CD14-positive monocyte (primary cell): ENCODE measurements at regions not wholly inside any gene's neighbourhood (a gene's known extent, or its start where the extent isn't known, plus 50 kb on each side); places are given as distances from the start of the nearest gene placed in this dataset.

Experiments
- DNase-seq, 3 donors: peaks; one replicate each; pipeline ENCODE4 v3.0.0-alpha.2; 2011 to 2022
- H2AFZ ChIP-seq: 2 replicates; pipeline ENCODE4 v1.6.0; 2012; ENCODE audit warnings: mild to moderate bottlenecking, low read depth, low read length, inconsistent platforms; ENCODE audit not compliant: insufficient read depth, poor library complexity, severe bottlenecking
- H3K27ac ChIP-seq, 2 donors: 1 replicate in 1 of 2; 2 replicates in 1 of 2; pipeline ENCODE4 v1.5.1; 2012 to 2013; ENCODE audit warnings: low read length in 2 of 2, control low read depth in 1 of 2, inconsistent platforms in 1 of 2, low read depth in 1 of 2, mild to moderate bottlenecking in 1 of 2
- H3K27me3 ChIP-seq, 2 donors: one replicate each; pipeline versions ENCODE4 v1.6.0 to v1.6.1; 2011 to 2013; ENCODE audit warnings: low read length in 2 of 2; ENCODE audit not compliant: control insufficient read depth in 2 of 2, insufficient read depth in 2 of 2
- H3K36me3 ChIP-seq, 2 donors: replicated peaks in 1 of 2; 1 replicate in 1 of 2; 2 replicates in 1 of 2; pipeline versions ENCODE4 v1.5.1 to v1.6.1; 2012 to 2013; ENCODE audit warnings: low read length in 2 of 2, control low read depth in 1 of 2, inconsistent platforms in 1 of 2, mild to moderate bottlenecking in 1 of 2; ENCODE audit not compliant: insufficient read depth in 2 of 2, control insufficient read depth in 1 of 2
- H3K4me1 ChIP-seq, 2 donors: 1 replicate in 1 of 2; 2 replicates in 1 of 2; pipeline versions ENCODE4 v1.5.1 to v1.6.1; 2012 to 2013; ENCODE audit warnings: low read length in 2 of 2, control low read depth in 1 of 2, inconsistent platforms in 1 of 2, mild to moderate bottlenecking in 1 of 2, moderate library complexity in 1 of 2; ENCODE audit not compliant: insufficient read depth in 2 of 2, control insufficient read depth in 1 of 2
- H3K4me2 ChIP-seq: replicated peaks from 2 replicates; pipeline ENCODE3; 2012; ENCODE audit warnings: low read length, moderate library complexity, mild to moderate bottlenecking; ENCODE audit not compliant: poor library complexity, severe bottlenecking; ENCODE audit errors: extremely low read depth
- H3K4me3 ChIP-seq, 3 experiments: fragments of 200-600 bp in 1 of 3; sonication (generic) in 1 of 3; replicated peaks in 1 of 3; 1 replicate in 2 of 3; 2 replicates in 1 of 3; pipeline ENCODE4 v1.5.1; 2011 to 2013; ENCODE audit warnings: low read length in 3 of 3, mild to moderate bottlenecking in 3 of 3, control low read depth in 2 of 3, low read depth in 2 of 3, inconsistent platforms in 1 of 3, moderate library complexity in 1 of 3
- H3K79me2 ChIP-seq: 2 replicates; pipeline ENCODE4 v1.6.0; 2012; ENCODE audit warnings: mild to moderate bottlenecking, control low read depth, inconsistent platforms, low read length, moderate library complexity; ENCODE audit not compliant: insufficient read depth
- H3K9ac ChIP-seq: 2 replicates; pipeline ENCODE4 v1.6.0; 2017; ENCODE audit warnings: low read length, mild to moderate bottlenecking; ENCODE audit not compliant: insufficient read depth, poor library complexity, severe bottlenecking
- H3K9me3 ChIP-seq, 2 donors: replicated peaks in 1 of 2; 1 replicate in 1 of 2; 2 replicates in 1 of 2; pipeline versions ENCODE4 v1.5.1 to v1.6.1; 2012 to 2013; ENCODE audit warnings: low read length in 2 of 2, control low read depth in 1 of 2; ENCODE audit not compliant: control insufficient read depth in 1 of 2, insufficient read depth in 1 of 2
- H4K20me1 ChIP-seq: 2 replicates; pipeline ENCODE4 v1.6.0; 2012; ENCODE audit warnings: mild to moderate bottlenecking, low read length, control low read depth, moderate library complexity; ENCODE audit not compliant: insufficient read depth
- H3K27ac Mint-ChIP-seq, 7 donors: one replicate each; pipeline ENCODE4 v1.8.0; 2020; ENCODE audit warnings: mild to moderate bottlenecking in 7 of 7, mixed read lengths in 7 of 7, moderate library complexity in 6 of 7, inconsistent platforms in 2 of 7
- H3K27me3 Mint-ChIP-seq, 3 donors: one replicate each; pipeline ENCODE4 v1.8.0; 2021 to 2022; ENCODE audit warnings: low read depth in 3 of 3, mild to moderate bottlenecking in 3 of 3, mixed read lengths in 3 of 3, moderate library complexity in 3 of 3, inconsistent platforms in 1 of 3
- H3K36me3 Mint-ChIP-seq, 2 donors: one replicate each; pipeline ENCODE4 v1.8.0; 2020; ENCODE audit warnings: mixed read lengths in 2 of 2, inconsistent platforms in 1 of 2, mild to moderate bottlenecking in 1 of 2
- H3K4me1 Mint-ChIP-seq: one replicate; pipeline ENCODE4 v1.8.0; 2020; ENCODE audit warnings: mild to moderate bottlenecking, mixed read lengths
- H3K4me3 Mint-ChIP-seq, 2 donors: one replicate each; pipeline ENCODE4 v1.8.0; 2020; ENCODE audit warnings: mild to moderate bottlenecking in 2 of 2, mixed read lengths in 2 of 2, moderate library complexity in 1 of 2
- H3K9me3 Mint-ChIP-seq, 7 donors: one replicate each; pipeline ENCODE4 v1.8.0; 2020 to 2022; ENCODE audit warnings: mixed read lengths in 7 of 7, mild to moderate bottlenecking in 6 of 7, moderate library complexity in 6 of 7, inconsistent platforms in 2 of 7
- WGBS: methylation state at CpG from one replicate; pipeline ENCODE4 v1.1.5; 2013; ENCODE audit warnings: missing lambda C conversion rate; ENCODE audit not compliant: insufficient coverage; 5-methylcytosine and 5-hydroxymethylcytosine counted together
- intact Hi-C, 2 donors: fragments of 100-400 bp; cut with micrococcal nuclease; formaldehyde crosslinking; loops; one replicate each; pipeline versions ENCODE4 v1.15.0 to v1.15.1; 2023
- TF ChIP-seq, protein P1 (sequence below): fragments of 200-600 bp; IDR thresholded peaks from one replicate; pipeline ENCODE4 v1.8.0; 2022; ENCODE audit warnings: antibody characterized with exemption, mild to moderate bottlenecking

- Mint-ChIP-seq H3K4me3 (no peak overlapping the region), H3K4me1 (no peaks in the 10 kb centered on the region), H3K9me3 (peaks cover 0 to 2% (median 0%) of the 10 kb centered on the region in 7 donors), H3K27me3 (peaks cover 0 to 2% (median 0%) of the 10 kb centered on the region in 3 donors), H3K36me3 (no peaks in the 10 kb centered on the region), H3K27ac (no peak overlapping the region)
- intact Hi-C loops = no loop called here
- no peak overlapping the region for H2AFZ ChIP-seq
- H3K4me1 ChIP-seq = no peaks in the 10 kb centered on the region
- H3K9ac ChIP-seq = no peak overlapping the region
- H3K4me2 ChIP-seq = no peak overlapping the region
- H3K27me3 ChIP-seq = no peaks in the 10 kb centered on the region
- H3K79me2 ChIP-seq = no peaks in the 10 kb centered on the region
- no peak overlapping the region for H3K4me3 ChIP-seq
- no peak for DNase-seq
- TF ChIP-seq, protein P1, sequence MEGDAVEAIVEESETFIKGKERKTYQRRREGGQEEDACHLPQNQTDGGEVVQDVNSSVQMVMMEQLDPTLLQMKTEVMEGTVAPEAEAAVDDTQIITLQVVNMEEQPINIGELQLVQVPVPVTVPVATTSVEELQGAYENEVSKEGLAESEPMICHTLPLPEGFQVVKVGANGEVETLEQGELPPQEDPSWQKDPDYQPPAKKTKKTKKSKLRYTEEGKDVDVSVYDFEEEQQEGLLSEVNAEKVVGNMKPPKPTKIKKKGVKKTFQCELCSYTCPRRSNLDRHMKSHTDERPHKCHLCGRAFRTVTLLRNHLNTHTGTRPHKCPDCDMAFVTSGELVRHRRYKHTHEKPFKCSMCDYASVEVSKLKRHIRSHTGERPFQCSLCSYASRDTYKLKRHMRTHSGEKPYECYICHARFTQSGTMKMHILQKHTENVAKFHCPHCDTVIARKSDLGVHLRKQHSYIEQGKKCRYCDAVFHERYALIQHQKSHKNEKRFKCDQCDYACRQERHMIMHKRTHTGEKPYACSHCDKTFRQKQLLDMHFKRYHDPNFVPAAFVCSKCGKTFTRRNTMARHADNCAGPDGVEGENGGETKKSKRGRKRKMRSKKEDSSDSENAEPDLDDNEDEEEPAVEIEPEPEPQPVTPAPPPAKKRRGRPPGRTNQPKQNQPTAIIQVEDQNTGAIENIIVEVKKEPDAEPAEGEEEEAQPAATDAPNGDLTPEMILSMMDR = no peak
- H3K36me3 ChIP-seq = no peaks in the 10 kb centered on the region
- no peak overlapping the region for H3K27ac ChIP-seq
- 67% methylated on average over 1 of the region's 2 CpGs for WGBS
- H4K20me1 ChIP-seq = no peaks in the 10 kb centered on the region
- no peaks in the 10 kb centered on the region for H3K9me3 ChIP-seq
Measured at GRCh38 chr5:13217636-13218035, 726.9 kb downstream of the DNAH5 start.

DNA sequence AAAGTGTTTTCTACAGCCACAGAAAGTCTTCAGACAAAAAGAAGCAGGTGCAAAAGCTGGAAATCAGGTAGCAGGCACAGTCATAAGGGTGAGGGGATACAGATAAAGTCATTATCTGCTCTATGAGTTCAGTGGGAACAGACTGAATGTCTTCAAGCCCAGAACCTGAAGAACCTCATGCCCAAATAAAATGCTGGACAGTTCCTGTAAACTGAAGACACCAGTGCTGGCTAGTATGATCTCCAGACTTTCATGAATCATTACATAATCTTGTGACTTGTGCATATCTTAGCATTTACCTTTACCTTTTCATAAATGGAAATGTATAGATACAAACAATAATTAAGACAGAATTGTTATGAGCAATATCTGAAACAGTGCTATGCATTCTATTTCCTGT is 728.7 kb downstream of the DNAH5 start:
- Mint-ChIP-seq H3K27me3 (peaks cover 0 to 2% (median 0%) of the 10 kb centered on the region in 3 donors), H3K4me3 (no peak overlapping the region), H3K4me1 (no peaks in the 10 kb centered on the region), H3K27ac (no peak overlapping the region), H3K36me3 (no peaks in the 10 kb centered on the region), H3K9me3 (peaks cover 0 to 3% (median 0%) of the 10 kb centered on the region in 7 donors)
- no peak for DNase-seq
- Histone ChIP-seq H3K9me3 (no peaks in the 10 kb centered on the region), H3K9ac (no peak overlapping the region), H4K20me1 (no peaks in the 10 kb centered on the region), H3K36me3 (no peaks in the 10 kb centered on the region), H3K79me2 (no peaks in the 10 kb centered on the region), H2AFZ (no peak overlapping the region), H3K27ac (no peak overlapping the region), H3K4me3 (no peak overlapping the region), H3K27me3 (no peaks in the 10 kb centered on the region), H3K4me2 (no peak overlapping the region), H3K4me1 (no peaks in the 10 kb centered on the region)
- TF ChIP-seq, protein P1 = no peak
- intact Hi-C loops = no loop called here
